Adrenal gland (tissue), 5 donors: ENCODE measurements at regions not wholly inside any gene's neighbourhood (a gene's known extent, or its start where the extent isn't known, plus 50 kb on each side); places are given as distances from the start of the nearest gene placed in this dataset.

Experiments used
- CTCF ChIP-seq, 6 experiments: fragments of 450-650 bp in 4 of 6; fragments of 200-600 bp in 2 of 6; sonication (generic) in 1 of 6; IDR thresholded peaks; 1 replicate in 5 of 6; 2 replicates in 1 of 6; pipeline versions ENCODE4 v1.5.1 to v1.8.0; 2016 to 2021; ENCODE audit warnings: antibody characterized with exemption in 6 of 6, mild to moderate bottlenecking in 2 of 6, moderate library complexity in 1 of 6
- POLR2A ChIP-seq, 2 donors: fragments of 450-650 bp; IDR thresholded peaks; one replicate each; pipeline ENCODE4 v1.6.1; 2017; ENCODE audit warnings: antibody characterized with exemption in 2 of 2, mild to moderate bottlenecking in 2 of 2, moderate library complexity in 1 of 2
- donor health status: DM: no; HTN: no; CAD: no.

- no peak for TF ChIP-seq CTCF (IDR thresholded peaks at IDR 0.05)
- no peak for TF ChIP-seq POLR2A (IDR thresholded peaks at IDR 0.05)
These were observed 187.4 kb upstream of the SH3BP4 start for GRCh38 chr2:234764372-234764771.
